ENCODE measurements at regions not wholly inside any gene's neighbourhood (a gene's known extent, or its start where the extent isn't known, plus 50 kb on each side); places are given as distances from the start of the nearest gene placed in this dataset.

DNA sequence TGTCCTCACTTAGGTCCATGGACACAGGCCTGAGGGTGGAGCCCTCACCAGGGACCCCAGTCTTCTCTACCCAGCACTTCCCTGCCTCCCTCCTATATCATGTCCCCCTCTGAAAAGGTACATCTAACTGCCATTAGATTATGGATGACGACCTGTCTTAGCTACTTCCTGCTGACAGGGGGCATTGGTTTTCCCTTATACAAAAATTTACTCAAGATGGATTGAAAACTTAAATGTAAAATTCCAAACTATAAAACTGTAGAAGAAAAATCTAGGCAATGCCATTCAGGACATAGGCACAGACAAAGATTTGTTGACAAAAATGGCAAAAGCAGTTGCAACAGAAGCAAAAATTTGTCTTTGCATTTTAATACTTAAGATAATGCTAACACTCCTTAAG is 623.2 kb upstream of the FAM174A start:
- TF ChIP-seq, protein P1, sequence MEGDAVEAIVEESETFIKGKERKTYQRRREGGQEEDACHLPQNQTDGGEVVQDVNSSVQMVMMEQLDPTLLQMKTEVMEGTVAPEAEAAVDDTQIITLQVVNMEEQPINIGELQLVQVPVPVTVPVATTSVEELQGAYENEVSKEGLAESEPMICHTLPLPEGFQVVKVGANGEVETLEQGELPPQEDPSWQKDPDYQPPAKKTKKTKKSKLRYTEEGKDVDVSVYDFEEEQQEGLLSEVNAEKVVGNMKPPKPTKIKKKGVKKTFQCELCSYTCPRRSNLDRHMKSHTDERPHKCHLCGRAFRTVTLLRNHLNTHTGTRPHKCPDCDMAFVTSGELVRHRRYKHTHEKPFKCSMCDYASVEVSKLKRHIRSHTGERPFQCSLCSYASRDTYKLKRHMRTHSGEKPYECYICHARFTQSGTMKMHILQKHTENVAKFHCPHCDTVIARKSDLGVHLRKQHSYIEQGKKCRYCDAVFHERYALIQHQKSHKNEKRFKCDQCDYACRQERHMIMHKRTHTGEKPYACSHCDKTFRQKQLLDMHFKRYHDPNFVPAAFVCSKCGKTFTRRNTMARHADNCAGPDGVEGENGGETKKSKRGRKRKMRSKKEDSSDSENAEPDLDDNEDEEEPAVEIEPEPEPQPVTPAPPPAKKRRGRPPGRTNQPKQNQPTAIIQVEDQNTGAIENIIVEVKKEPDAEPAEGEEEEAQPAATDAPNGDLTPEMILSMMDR (IDR thresholded peaks at IDR 0.05) = no peak
- TF ChIP-seq POLR2A (IDR thresholded peaks at IDR 0.05) = no peak
